Neural progenitor cell (in vitro differentiated cells): ENCODE measurements at regions not wholly inside any gene's neighbourhood (a gene's known extent, or its start where the extent isn't known, plus 50 kb on each side); places are given as distances from the start of the nearest gene placed in this dataset.

Experiments used
- CTCF ChIP-seq: fragments of 200-600 bp; sonication (generic); IDR thresholded peaks from 2 replicates; pipeline ENCODE4 v1.5.1; 2017; ENCODE audit warnings: antibody characterized with exemption, mild to moderate bottlenecking
- EZH2 ChIP-seq: fragments of 200-600 bp; sonication (generic); IDR thresholded peaks from 2 replicates; pipeline ENCODE4 v1.6.1; 2017; ENCODE audit warnings: antibody characterized with exemption, mild to moderate bottlenecking, moderate library complexity

GRCh38 chr13:93001866-93002461 is 224.6 kb upstream of the GPC6 start:
- TF ChIP-seq CTCF, result no peak
- no peak for TF ChIP-seq EZH2
